ENCODE measurements at regions not wholly inside any gene's neighbourhood (a gene's known extent, or its start where the extent isn't known, plus 50 kb on each side); places are given as distances from the start of the nearest gene placed in this dataset.

GRCh38 chr3:170712336-170712735 is 126.5 kb upstream of the SLC7A14 start:
- no peak overlapping the region for H3K4me3 ChIP-seq (IDR thresholded peaks at IDR 0.05; ENCODE audit: insufficient read depth, low read depth, low read length)
- no peak overlapping the region for H2AFZ ChIP-seq (ENCODE audit: low read depth)
- H3K4me2 ChIP-seq, result no peak overlapping the region
- H3K36me3 ChIP-seq (ENCODE audit: insufficient read depth), result no peaks in the 10 kb centered on the region
- no peaks in the 10 kb centered on the region for H3K27me3 ChIP-seq (ENCODE audit: insufficient read depth, low read depth)
- H3K4me1 ChIP-seq (ENCODE audit: low read depth, poor library complexity, severe bottlenecking), result no peaks in the 10 kb centered on the region
- no peaks in the 10 kb centered on the region for H3K79me2 ChIP-seq (ENCODE audit: insufficient read depth, low read depth)
- H4K20me1 ChIP-seq (ENCODE audit: insufficient read depth), result no peaks in the 10 kb centered on the region
- TF ChIP-seq CTCF (conservative IDR thresholded peaks at IDR 0.05; ENCODE audit: low read depth, low read length), result no peak
- no peak overlapping the region for H3K9ac ChIP-seq
- H3K27ac ChIP-seq, result no peak overlapping the region

GRCh38 chr3:170711786-170712185 is 125.9 kb upstream of the SLC7A14 start:
- H3K9ac ChIP-seq, result no peak overlapping the region
- TF ChIP-seq CTCF (conservative IDR thresholded peaks at IDR 0.05; ENCODE audit: low read depth, low read length), result no peak
- no peak overlapping the region for H3K4me3 ChIP-seq (IDR thresholded peaks at IDR 0.05; ENCODE audit: insufficient read depth, low read depth, low read length)
- no peak overlapping the region for H3K27ac ChIP-seq
- H3K4me2 ChIP-seq, result no peak overlapping the region
- no peaks in the 10 kb centered on the region for H3K79me2 ChIP-seq (ENCODE audit: insufficient read depth, low read depth)
- H2AFZ ChIP-seq (ENCODE audit: low read depth), result no peak overlapping the region
- no peaks in the 10 kb centered on the region for H3K36me3 ChIP-seq (ENCODE audit: insufficient read depth)
- no peaks in the 10 kb centered on the region for H4K20me1 ChIP-seq (ENCODE audit: insufficient read depth)
- H3K27me3 ChIP-seq (ENCODE audit: insufficient read depth, low read depth), result no peaks in the 10 kb centered on the region
- H3K4me1 ChIP-seq (ENCODE audit: low read depth, poor library complexity, severe bottlenecking), result no peaks in the 10 kb centered on the region

GRCh38 chr3:170709046-170709445 is 123.2 kb upstream of the SLC7A14 start:
- Histone ChIP-seq H3K4me1 (ENCODE audit: low read depth, poor library complexity, severe bottlenecking) (no peaks in the 10 kb centered on the region), H3K36me3 (ENCODE audit: insufficient read depth) (no peaks in the 10 kb centered on the region), H3K27me3 (ENCODE audit: insufficient read depth, low read depth) (no peaks in the 10 kb centered on the region), H3K27ac (no peak overlapping the region), H4K20me1 (ENCODE audit: insufficient read depth) (no peaks in the 10 kb centered on the region), H3K4me3 (IDR thresholded peaks at IDR 0.05; ENCODE audit: insufficient read depth, low read depth, low read length) (no peak overlapping the region), H2AFZ (ENCODE audit: low read depth) (no peak overlapping the region), H3K9ac (no peak overlapping the region), H3K79me2 (ENCODE audit: insufficient read depth, low read depth) (no peaks in the 10 kb centered on the region), H3K4me2 (no peak overlapping the region)
- no peak for TF ChIP-seq CTCF (conservative IDR thresholded peaks at IDR 0.05; ENCODE audit: low read depth, low read length)

- H3K36me3 ChIP-seq (ENCODE audit: insufficient read depth), result no peaks in the 10 kb centered on the region
- no peak overlapping the region for H3K4me2 ChIP-seq
- H2AFZ ChIP-seq (ENCODE audit: low read depth), result no peak overlapping the region
- no peaks in the 10 kb centered on the region for H3K4me1 ChIP-seq (ENCODE audit: low read depth, poor library complexity, severe bottlenecking)
- H3K79me2 ChIP-seq (ENCODE audit: insufficient read depth, low read depth), result no peaks in the 10 kb centered on the region
- no peaks in the 10 kb centered on the region for H3K27me3 ChIP-seq (ENCODE audit: insufficient read depth, low read depth)
- H3K4me3 ChIP-seq (IDR thresholded peaks at IDR 0.05; ENCODE audit: insufficient read depth, low read depth, low read length), result no peak overlapping the region
- no peaks in the 10 kb centered on the region for H4K20me1 ChIP-seq (ENCODE audit: insufficient read depth)
- TF ChIP-seq CTCF (conservative IDR thresholded peaks at IDR 0.05; ENCODE audit: low read depth, low read length), result no peak
- no peak overlapping the region for H3K9ac ChIP-seq
- no peak overlapping the region for H3K27ac ChIP-seq
Measured at GRCh38 chr3:170707899-170708298, 122.0 kb upstream of the SLC7A14 start.

- Histone ChIP-seq H4K20me1 (ENCODE audit: insufficient read depth) (no peaks in the 10 kb centered on the region), H2AFZ (ENCODE audit: low read depth) (no peak overlapping the region), H3K27me3 (ENCODE audit: insufficient read depth, low read depth) (no peaks in the 10 kb centered on the region), H3K4me1 (ENCODE audit: low read depth, poor library complexity, severe bottlenecking) (no peaks in the 10 kb centered on the region), H3K27ac (no peak overlapping the region), H3K36me3 (ENCODE audit: insufficient read depth) (no peaks in the 10 kb centered on the region), H3K79me2 (ENCODE audit: insufficient read depth, low read depth) (no peaks in the 10 kb centered on the region), H3K9ac (no peak overlapping the region), H3K4me3 (IDR thresholded peaks at IDR 0.05; ENCODE audit: insufficient read depth, low read depth, low read length) (no peak overlapping the region), H3K4me2 (no peak overlapping the region)
- TF ChIP-seq CTCF (conservative IDR thresholded peaks at IDR 0.05; ENCODE audit: low read depth, low read length), result no peak
Measured at GRCh38 chr3:170705131-170705530, 119.3 kb upstream of the SLC7A14 start.
